Upper lobe of right lung (tissue), 1 donor: ENCODE measurements at regions not wholly inside any gene's neighbourhood (a gene's known extent, or its start where the extent isn't known, plus 50 kb on each side); places are given as distances from the start of the nearest gene placed in this dataset.

Source experiments
- ATAC-seq: fragments of 200-7000 bp; cut with Tn5 transposase; one replicate; pipeline ENCODE4 v1.9.1; 2020; ENCODE audit warnings: mild to moderate bottlenecking, moderate library complexity
- DNase-seq: peaks from one replicate; pipeline ENCODE4 v3.0.0-alpha.2; 2020
- H3K27ac ChIP-seq: fragments of 200-600 bp; one replicate; pipeline ENCODE4 v1.8.0; 2022
- H3K27me3 ChIP-seq: fragments of 200-600 bp; one replicate; pipeline ENCODE4 v1.8.0; 2022; ENCODE audit warnings: mild to moderate bottlenecking
- H3K36me3 ChIP-seq: fragments of 200-600 bp; one replicate; pipeline ENCODE4 v1.8.0; 2022
- H3K4me1 ChIP-seq: fragments of 200-600 bp; one replicate; pipeline ENCODE4 v1.8.0; 2022
- H3K4me3 ChIP-seq: fragments of 200-600 bp; one replicate; pipeline ENCODE4 v1.8.0; 2022; ENCODE audit warnings: mild to moderate bottlenecking
- H3K9me3 ChIP-seq: fragments of 200-600 bp; one replicate; pipeline ENCODE4 v1.8.0; 2022
- intact Hi-C: fragments of 100-400 bp; cut with DNase I; formaldehyde crosslinking; loops from one replicate; pipeline ENCODE4 v1.11.0; 2022
- TF ChIP-seq, protein P1 (sequence below): fragments of 200-600 bp; IDR thresholded peaks from one replicate; pipeline ENCODE4 v1.8.0; 2022; ENCODE audit warnings: antibody characterized with exemption
- donor health status: DM: no; HTN: yes; CAD: no; lungs with severe emphysema.

- H3K9me3 ChIP-seq = no peaks in the 10 kb centered on the region
- H3K4me3 ChIP-seq = no peak overlapping the region
- DNase-seq = peak; percentile 83
- H3K36me3 ChIP-seq = no peaks in the 10 kb centered on the region
- H3K4me1 ChIP-seq = no peaks in the 10 kb centered on the region
- H3K27me3 ChIP-seq = no peaks in the 10 kb centered on the region
- H3K27ac ChIP-seq = no peak overlapping the region
- TF ChIP-seq, protein P1, sequence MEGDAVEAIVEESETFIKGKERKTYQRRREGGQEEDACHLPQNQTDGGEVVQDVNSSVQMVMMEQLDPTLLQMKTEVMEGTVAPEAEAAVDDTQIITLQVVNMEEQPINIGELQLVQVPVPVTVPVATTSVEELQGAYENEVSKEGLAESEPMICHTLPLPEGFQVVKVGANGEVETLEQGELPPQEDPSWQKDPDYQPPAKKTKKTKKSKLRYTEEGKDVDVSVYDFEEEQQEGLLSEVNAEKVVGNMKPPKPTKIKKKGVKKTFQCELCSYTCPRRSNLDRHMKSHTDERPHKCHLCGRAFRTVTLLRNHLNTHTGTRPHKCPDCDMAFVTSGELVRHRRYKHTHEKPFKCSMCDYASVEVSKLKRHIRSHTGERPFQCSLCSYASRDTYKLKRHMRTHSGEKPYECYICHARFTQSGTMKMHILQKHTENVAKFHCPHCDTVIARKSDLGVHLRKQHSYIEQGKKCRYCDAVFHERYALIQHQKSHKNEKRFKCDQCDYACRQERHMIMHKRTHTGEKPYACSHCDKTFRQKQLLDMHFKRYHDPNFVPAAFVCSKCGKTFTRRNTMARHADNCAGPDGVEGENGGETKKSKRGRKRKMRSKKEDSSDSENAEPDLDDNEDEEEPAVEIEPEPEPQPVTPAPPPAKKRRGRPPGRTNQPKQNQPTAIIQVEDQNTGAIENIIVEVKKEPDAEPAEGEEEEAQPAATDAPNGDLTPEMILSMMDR = peak; percentile 83
- ATAC-seq = peak; percentile 95
- intact Hi-C loops = loop anchor here (10.0 kb wide), 1 partner anchor 93 kb away; no protein-coding TSS in a partner anchor
Observed at GRCh38 chr11:11028017-11028692, 170.3 kb upstream of the ZBED5 start.

- Histone ChIP-seq H3K4me1 (no peaks in the 10 kb centered on the region), H3K9me3 (no peaks in the 10 kb centered on the region), H3K4me3 (no peak overlapping the region), H3K36me3 (no peaks in the 10 kb centered on the region), H3K27ac (no peak overlapping the region), H3K27me3 (no peaks in the 10 kb centered on the region)
- DNase-seq (no peak), ATAC-seq (no peak)
- TF ChIP-seq, protein P1 = no peak
- intact Hi-C loops = loop anchor here (10.0 kb wide), 1 partner anchor 92 kb away; no protein-coding TSS in a partner anchor
Observed at GRCh38 chr11:11027288-11027687, 169.4 kb upstream of the ZBED5 start.

GRCh38 chr11:11025087-11025486 is 167.2 kb upstream of the ZBED5 start:
- TF ChIP-seq, protein P1 = no peak
- no peak for DNase-seq
- Histone ChIP-seq H3K27me3 (no peaks in the 10 kb centered on the region), H3K9me3 (no peaks in the 10 kb centered on the region), H3K4me3 (no peak overlapping the region), H3K4me1 (no peaks in the 10 kb centered on the region), H3K36me3 (no peaks in the 10 kb centered on the region), H3K27ac (no peak overlapping the region)
- intact Hi-C loops = loop anchor here (10.0 kb wide), 1 partner anchor 90 kb away; no protein-coding TSS in a partner anchor
- no peak for ATAC-seq

- Histone ChIP-seq H3K9me3 (no peaks in the 10 kb centered on the region), H3K4me1 (no peaks in the 10 kb centered on the region), H3K27me3 (no peaks in the 10 kb centered on the region), H3K4me3 (no peak overlapping the region), H3K27ac (no peak overlapping the region), H3K36me3 (no peaks in the 10 kb centered on the region)
- DNase-seq (no peak), ATAC-seq (no peak)
- intact Hi-C loops = loop anchor here (5.0 to 10.0 kb wide), 2 partner anchors 87 to 230 kb away; no protein-coding TSS in a partner anchor
- TF ChIP-seq, protein P1 = peak; percentile 53
Observed at GRCh38 chr11:11022125-11022730, 164.4 kb upstream of the ZBED5 start.

DNA sequence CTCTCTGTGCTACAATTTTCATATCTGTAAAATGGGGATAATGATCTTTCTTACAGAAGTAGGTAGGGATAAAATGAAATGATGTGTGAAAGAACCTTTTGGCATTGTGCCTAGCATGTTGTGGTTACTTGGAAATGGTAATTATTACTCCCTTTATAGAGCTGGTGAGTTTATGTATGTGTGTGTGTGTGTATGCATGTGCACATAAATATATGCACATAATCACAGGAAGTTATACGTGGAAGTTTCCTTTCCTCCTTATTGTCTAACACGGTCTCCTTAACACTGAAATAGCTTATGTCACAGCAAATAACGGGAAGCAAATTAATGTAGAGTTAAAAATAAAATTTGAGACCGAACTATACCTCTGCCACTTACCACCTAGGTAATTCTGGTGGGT is 163.7 kb upstream of the ZBED5 start:
- TF ChIP-seq, protein P1 = no peak
- intact Hi-C loops = loop anchor here (5.0 to 10.0 kb wide), 2 partner anchors 87 to 229 kb away; no protein-coding TSS in a partner anchor
- Histone ChIP-seq H3K27ac (no peak overlapping the region), H3K36me3 (no peaks in the 10 kb centered on the region), H3K27me3 (no peaks in the 10 kb centered on the region), H3K4me1 (no peaks in the 10 kb centered on the region), H3K9me3 (no peaks in the 10 kb centered on the region), H3K4me3 (no peak overlapping the region)
- ATAC-seq = no peak
- DNase-seq = no peak
